DND-41 (cell line): ENCODE measurements at regions not wholly inside any gene's neighbourhood (a gene's known extent, or its start where the extent isn't known, plus 50 kb on each side); places are given as distances from the start of the nearest gene placed in this dataset.

Experiments
- CTCF ChIP-seq: IDR thresholded peaks from 2 replicates; pipeline ENCODE4 v1.5.1; 2012; ENCODE audit warnings: borderline replicate concordance, low read length, moderate library complexity, mild to moderate bottlenecking; ENCODE audit not compliant: poor library complexity, severe bottlenecking; ENCODE audit errors: extremely low read depth
- EZH2 ChIP-seq: IDR thresholded peaks from 3 replicates; pipeline ENCODE4 v1.6.1; 2012; ENCODE audit warnings: borderline replicate concordance, low read depth, mild to moderate bottlenecking, moderate library complexity, low read length, inconsistent platforms; ENCODE audit not compliant: severe bottlenecking

- TF ChIP-seq CTCF, result no peak
- TF ChIP-seq EZH2, result no peak
Observed at GRCh38 chr11:134866215-134866614, 454.2 kb upstream of the B3GAT1 start.
